A549 (cell line): ENCODE measurements at regions not wholly inside any gene's neighbourhood (a gene's known extent, or its start where the extent isn't known, plus 50 kb on each side); places are given as distances from the start of the nearest gene placed in this dataset.

ENCODE experiments used
- ATAC-seq, 2 experiments: fragments of 200-7000 bp in 1 of 2; fragments of >200 bp in 1 of 2; cut with Nextera tagmentation in 1 of 2; cut with Tn5 transposase in 1 of 2; 3 replicates each; pipeline versions ENCODE4 v1.8.0 to v1.9.1; 2018 to 2020; ENCODE audit warnings: mild to moderate bottlenecking in 1 of 2, moderate library complexity in 1 of 2
- CTCF ChIA-PET: fragments of 300-600 bp; sonication (Branson Sonifier 250); formaldehyde crosslinking; extraction: SDS; loops from one replicate; lab custom pipeline; 2021; ENCODE audit warnings: antibody characterized with exemption, inconsistent platforms; lab: Yijun Ruan, JAX
- POLR2A ChIA-PET: fragments of 350-600 bp; formaldehyde crosslinking; extraction: SDS; loops from one replicate; lab custom pipeline; 2021; ENCODE audit warnings: antibody characterized with exemption, inconsistent platforms; lab: Yijun Ruan, JAX
- DNase-seq, 2 experiments: peaks; one replicate each; pipeline versions ENCODE4 v3.0.0 to v3.0.0-alpha.2; 2011 to 2016; ENCODE audit warnings: low read depth in 1 of 2, low spot score in 1 of 2
- FAIRE-seq: peaks from 2 replicates; lab custom pipeline; 2011; peaks lifted over from hg19 to GRCh38; lab: Jason Lieb, UNC
- H3K27ac ChIP-seq, 2 experiments: fragments of >200 bp; sonication (Bioruptor Twin); formaldehyde crosslinking; 3 replicates each; pipeline ENCODE4 v1.5.1; 2016 to 2017
- H3K4me1 ChIP-seq: fragments of >200 bp; sonication (Bioruptor Twin); formaldehyde crosslinking; 3 replicates; pipeline ENCODE4 v1.6.1; 2016
- H3K4me2 ChIP-seq: fragments of >200 bp; sonication (Bioruptor Twin); formaldehyde crosslinking; 3 replicates; pipeline ENCODE4 v1.6.1; 2016
- H3K4me3 ChIP-seq: fragments of >200 bp; sonication (Bioruptor Twin); formaldehyde crosslinking; 3 replicates; pipeline ENCODE4 v1.5.1; 2016
- H3K9me3 ChIP-seq: fragments of >200 bp; sonication (Bioruptor Twin); formaldehyde crosslinking; 3 replicates; pipeline ENCODE4 v1.6.1; 2016
- CHD2 ChIP-seq: fragments of 150-350 bp; IDR thresholded peaks from 2 replicates; pipeline ENCODE4 v1.6.1; 2014; ENCODE audit warnings: low read length; ENCODE audit not compliant: partially characterized antibody
- HOXB13 ChIP-seq: fragments of 250-450 bp; sonication (Bioruptor Pico); IDR thresholded peaks from 2 replicates; pipeline ENCODE4 v1.5.0; 2020; ENCODE audit warnings: low read depth, mild to moderate bottlenecking, moderate library complexity
- JUNB ChIP-seq: fragments of >200 bp; sonication (Bioruptor Twin); formaldehyde crosslinking; IDR thresholded peaks from 2 replicates; pipeline ENCODE4 v1.6.1; 2016
- KDM5A ChIP-seq: fragments of 200-600 bp; sonication (generic); IDR thresholded peaks from 2 replicates; pipeline ENCODE4 v1.6.1; 2016; ENCODE audit warnings: antibody characterized with exemption, mild to moderate bottlenecking
- MAFK ChIP-seq: fragments of 450-650 bp; IDR thresholded peaks from 2 replicates; pipeline ENCODE4 v1.6.1; 2014; ENCODE audit not compliant: partially characterized antibody
- NFE2L2 ChIP-seq: fragments of 150-350 bp; conservative IDR thresholded peaks from 2 replicates; pipeline ENCODE4 v1.6.1; 2014; ENCODE audit warnings: low read length
- RAD21 ChIP-seq, 2 experiments: fragments of >200 bp in 1 of 2; sonication (Bioruptor Twin) in 1 of 2; formaldehyde crosslinking in 1 of 2; IDR thresholded peaks in 1 of 2; conservative IDR thresholded peaks in 1 of 2; 2 replicates in 1 of 2; 3 replicates in 1 of 2; pipeline ENCODE4 v1.6.1; 2012 to 2018; ENCODE audit warnings: inconsistent platforms in 1 of 2
- RCOR1 ChIP-seq: fragments of 150-350 bp; IDR thresholded peaks from 2 replicates; pipeline ENCODE4 v1.6.1; 2014; ENCODE audit warnings: antibody characterized with exemption, low read length, low read depth
- RFX5 ChIP-seq: fragments of 450-650 bp; IDR thresholded peaks from 2 replicates; pipeline ENCODE4 v1.7.1; 2014; ENCODE audit warnings: antibody characterized with exemption, mild to moderate bottlenecking, moderate library complexity
- SREBF2 ChIP-seq: fragments of 450-650 bp; IDR thresholded peaks from 2 replicates; pipeline ENCODE4 v1.6.1; 2014; ENCODE audit warnings: mild to moderate bottlenecking, moderate library complexity
- TP53 ChIP-seq: fragments of 250-450 bp; sonication (Bioruptor Pico); IDR thresholded peaks from 2 replicates; pipeline ENCODE4 v1.5.0; 2021; ENCODE audit warnings: mild to moderate bottlenecking, moderate library complexity
- ZSCAN20 ChIP-seq: fragments of 250-450 bp; sonication (Bioruptor Pico); IDR thresholded peaks from 2 replicates; pipeline ENCODE4 v1.8.0; 2022; ENCODE audit warnings: mild to moderate bottlenecking, moderate library complexity
- WGBS: methylation state at CpG from one replicate; pipeline ENCODE4 v1.1.6; 2017; ENCODE audit errors: missing lambda C conversion rate; 5-methylcytosine and 5-hydroxymethylcytosine counted together
- TF ChIP-seq, protein P1 (sequence below): fragments of 450-650 bp; IDR thresholded peaks from 2 replicates; pipeline ENCODE4 v1.6.1; 2014; ENCODE audit warnings: antibody characterized with exemption
- TF ChIP-seq, protein P2 (sequence below): IDR thresholded peaks from 2 replicates; pipeline ENCODE4 v1.6.1; 2012
- TF ChIP-seq, protein P3 (sequence below): fragments of 200-600 bp; sonication (generic); IDR thresholded peaks from 2 replicates; pipeline ENCODE4 v1.6.1; 2016; ENCODE audit warnings: antibody characterized with exemption, mild to moderate bottlenecking, moderate library complexity
- TF ChIP-seq, protein P4 (sequence below): fragments of 250-450 bp; sonication (Bioruptor Pico); IDR thresholded peaks from 2 replicates; pipeline ENCODE4 v1.5.0; 2021; ENCODE audit warnings: mild to moderate bottlenecking, moderate library complexity, borderline replicate concordance
- TF ChIP-seq, protein P5 (sequence below): IDR thresholded peaks from 2 replicates; pipeline ENCODE4 v1.6.1; 2012; ENCODE audit warnings: low read depth, borderline replicate concordance

DNA sequence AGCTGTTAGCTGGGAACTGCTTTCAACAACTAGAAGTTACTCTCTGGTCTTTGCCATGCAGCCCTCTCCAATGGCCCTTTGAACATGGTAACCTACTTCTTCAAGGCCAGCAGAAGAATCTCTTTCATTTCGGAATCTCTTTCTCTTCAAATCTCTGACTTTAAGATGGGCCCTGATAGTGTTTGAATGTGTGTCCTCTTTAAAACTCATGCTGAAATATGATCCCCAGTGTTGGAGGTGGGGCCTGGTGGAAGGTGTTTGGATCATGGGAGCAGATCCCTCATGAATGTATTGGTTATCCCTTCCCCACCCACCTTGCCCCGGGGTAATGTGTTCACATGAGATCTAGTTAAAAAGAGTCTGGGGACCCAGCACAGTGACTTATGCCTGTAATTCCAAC lies 54.5 kb upstream of the SOX13 start:
- POLR2A ChIA-PET, result no interaction called here
- no peak for FAIRE-seq
- CTCF ChIA-PET, result interaction anchor here (1.3 kb wide), 1 partner anchor 9 kb away, joined by 11 read pairs; no protein-coding TSS in a partner anchor

More for the DNA sequence above, 54.5 kb upstream of the SOX13 start:
- Histone ChIP-seq H3K4me2 (no peak overlapping the region), H3K4me3 (no peak overlapping the region), H3K4me1 (no peaks in the 10 kb centered on the region), H3K27ac (no peak overlapping the region), H3K9me3 (no peaks in the 10 kb centered on the region)
- DNase-seq (no peak), ATAC-seq (no peak)
- no peak for TF ChIP-seq TP53 (CRISPR knock-in tag)
- TF ChIP-seq, protein P1, sequence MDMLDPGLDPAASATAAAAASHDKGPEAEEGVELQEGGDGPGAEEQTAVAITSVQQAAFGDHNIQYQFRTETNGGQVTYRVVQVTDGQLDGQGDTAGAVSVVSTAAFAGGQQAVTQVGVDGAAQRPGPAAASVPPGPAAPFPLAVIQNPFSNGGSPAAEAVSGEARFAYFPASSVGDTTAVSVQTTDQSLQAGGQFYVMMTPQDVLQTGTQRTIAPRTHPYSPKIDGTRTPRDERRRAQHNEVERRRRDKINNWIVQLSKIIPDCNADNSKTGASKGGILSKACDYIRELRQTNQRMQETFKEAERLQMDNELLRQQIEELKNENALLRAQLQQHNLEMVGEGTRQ, result no peak
- no peak for TF ChIP-seq RCOR1
- no peak for TF ChIP-seq RAD21 (conservative IDR thresholded peaks at IDR 0.05 in 1 of 2, IDR thresholded peaks at IDR 0.05 in 1 of 2)
- TF ChIP-seq SREBF2, result no peak
- no peak for TF ChIP-seq CHD2
- TF ChIP-seq, protein P2, sequence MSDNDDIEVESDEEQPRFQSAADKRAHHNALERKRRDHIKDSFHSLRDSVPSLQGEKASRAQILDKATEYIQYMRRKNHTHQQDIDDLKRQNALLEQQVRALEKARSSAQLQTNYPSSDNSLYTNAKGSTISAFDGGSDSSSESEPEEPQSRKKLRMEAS, result no peak
- TF ChIP-seq ZSCAN20 (CRISPR knock-in tag), result no peak
- no peak for TF ChIP-seq MAFK
- no peak for TF ChIP-seq NFE2L2
- TF ChIP-seq, protein P3, sequence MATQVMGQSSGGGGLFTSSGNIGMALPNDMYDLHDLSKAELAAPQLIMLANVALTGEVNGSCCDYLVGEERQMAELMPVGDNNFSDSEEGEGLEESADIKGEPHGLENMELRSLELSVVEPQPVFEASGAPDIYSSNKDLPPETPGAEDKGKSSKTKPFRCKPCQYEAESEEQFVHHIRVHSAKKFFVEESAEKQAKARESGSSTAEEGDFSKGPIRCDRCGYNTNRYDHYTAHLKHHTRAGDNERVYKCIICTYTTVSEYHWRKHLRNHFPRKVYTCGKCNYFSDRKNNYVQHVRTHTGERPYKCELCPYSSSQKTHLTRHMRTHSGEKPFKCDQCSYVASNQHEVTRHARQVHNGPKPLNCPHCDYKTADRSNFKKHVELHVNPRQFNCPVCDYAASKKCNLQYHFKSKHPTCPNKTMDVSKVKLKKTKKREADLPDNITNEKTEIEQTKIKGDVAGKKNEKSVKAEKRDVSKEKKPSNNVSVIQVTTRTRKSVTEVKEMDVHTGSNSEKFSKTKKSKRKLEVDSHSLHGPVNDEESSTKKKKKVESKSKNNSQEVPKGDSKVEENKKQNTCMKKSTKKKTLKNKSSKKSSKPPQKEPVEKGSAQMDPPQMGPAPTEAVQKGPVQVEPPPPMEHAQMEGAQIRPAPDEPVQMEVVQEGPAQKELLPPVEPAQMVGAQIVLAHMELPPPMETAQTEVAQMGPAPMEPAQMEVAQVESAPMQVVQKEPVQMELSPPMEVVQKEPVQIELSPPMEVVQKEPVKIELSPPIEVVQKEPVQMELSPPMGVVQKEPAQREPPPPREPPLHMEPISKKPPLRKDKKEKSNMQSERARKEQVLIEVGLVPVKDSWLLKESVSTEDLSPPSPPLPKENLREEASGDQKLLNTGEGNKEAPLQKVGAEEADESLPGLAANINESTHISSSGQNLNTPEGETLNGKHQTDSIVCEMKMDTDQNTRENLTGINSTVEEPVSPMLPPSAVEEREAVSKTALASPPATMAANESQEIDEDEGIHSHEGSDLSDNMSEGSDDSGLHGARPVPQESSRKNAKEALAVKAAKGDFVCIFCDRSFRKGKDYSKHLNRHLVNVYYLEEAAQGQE, result no peak
- TF ChIP-seq KDM5A, result no peak
- TF ChIP-seq, protein P4, sequence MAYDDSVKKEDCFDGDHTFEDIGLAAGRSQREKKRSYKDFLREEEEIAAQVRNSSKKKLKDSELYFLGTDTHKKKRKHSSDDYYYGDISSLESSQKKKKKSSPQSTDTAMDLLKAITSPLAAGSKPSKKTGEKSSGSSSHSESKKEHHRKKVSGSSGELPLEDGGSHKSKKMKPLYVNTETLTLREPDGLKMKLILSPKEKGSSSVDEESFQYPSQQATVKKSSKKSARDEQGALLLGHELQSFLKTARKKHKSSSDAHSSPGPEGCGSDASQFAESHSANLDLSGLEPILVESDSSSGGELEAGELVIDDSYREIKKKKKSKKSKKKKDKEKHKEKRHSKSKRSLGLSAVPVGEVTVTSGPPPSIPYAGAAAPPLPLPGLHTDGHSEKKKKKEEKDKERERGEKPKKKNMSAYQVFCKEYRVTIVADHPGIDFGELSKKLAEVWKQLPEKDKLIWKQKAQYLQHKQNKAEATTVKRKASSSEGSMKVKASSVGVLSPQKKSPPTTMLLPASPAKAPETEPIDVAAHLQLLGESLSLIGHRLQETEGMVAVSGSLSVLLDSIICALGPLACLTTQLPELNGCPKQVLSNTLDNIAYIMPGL (CRISPR knock-in tag), result no peak
- TF ChIP-seq, protein P5, sequence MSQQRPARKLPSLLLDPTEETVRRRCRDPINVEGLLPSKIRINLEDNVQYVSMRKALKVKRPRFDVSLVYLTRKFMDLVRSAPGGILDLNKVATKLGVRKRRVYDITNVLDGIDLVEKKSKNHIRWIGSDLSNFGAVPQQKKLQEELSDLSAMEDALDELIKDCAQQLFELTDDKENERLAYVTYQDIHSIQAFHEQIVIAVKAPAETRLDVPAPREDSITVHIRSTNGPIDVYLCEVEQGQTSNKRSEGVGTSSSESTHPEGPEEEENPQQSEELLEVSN, result no peak
- no peak for TF ChIP-seq HOXB13
- TF ChIP-seq RFX5, result no peak
- TF ChIP-seq JUNB, result no peak
- 93% methylated on average over 2 of the region's 2 CpGs for whole genome bisulfite sequencing
